ENCODE measurements at regions not wholly inside any gene's neighbourhood (a gene's known extent, or its start where the extent isn't known, plus 50 kb on each side); places are given as distances from the start of the nearest gene placed in this dataset.

GRCh38 chr16:5557448-5557847 is 459.9 kb upstream of the EEF2KMT start:
- Histone ChIP-seq H3K27me3 (ENCODE audit: control insufficient read depth, insufficient read depth, low read length) (no peaks in the 10 kb centered on the region), H3K4me3 (ENCODE audit: low read length in 3 of 3) (no peak overlapping the region), H3K27ac (ENCODE audit: low read depth in 2 of 2, low read length in 2 of 2) (no peak overlapping the region), H3K9me3 (ENCODE audit: control insufficient read depth in 2 of 3, insufficient read depth in 1 of 3, low read length in 3 of 3) (peaks cover 0 to 3% (median 0%) of the 10 kb centered on the region in 3 donors), H3K4me1 (ENCODE audit: control insufficient read depth in 2 of 3, insufficient read depth in 2 of 3, low read depth in 1 of 3, low read length in 3 of 3) (no peaks in the 10 kb centered on the region), H3K36me3 (ENCODE audit: control insufficient read depth in 2 of 3, insufficient read depth in 3 of 3, low read length in 3 of 3) (no peaks in the 10 kb centered on the region), H3K9ac (ENCODE audit: low read length in 3 of 3) (no peak overlapping the region)
- FAIRE-seq (no peak), DNase-seq (no peak)
- TF ChIP-seq, protein P1, sequence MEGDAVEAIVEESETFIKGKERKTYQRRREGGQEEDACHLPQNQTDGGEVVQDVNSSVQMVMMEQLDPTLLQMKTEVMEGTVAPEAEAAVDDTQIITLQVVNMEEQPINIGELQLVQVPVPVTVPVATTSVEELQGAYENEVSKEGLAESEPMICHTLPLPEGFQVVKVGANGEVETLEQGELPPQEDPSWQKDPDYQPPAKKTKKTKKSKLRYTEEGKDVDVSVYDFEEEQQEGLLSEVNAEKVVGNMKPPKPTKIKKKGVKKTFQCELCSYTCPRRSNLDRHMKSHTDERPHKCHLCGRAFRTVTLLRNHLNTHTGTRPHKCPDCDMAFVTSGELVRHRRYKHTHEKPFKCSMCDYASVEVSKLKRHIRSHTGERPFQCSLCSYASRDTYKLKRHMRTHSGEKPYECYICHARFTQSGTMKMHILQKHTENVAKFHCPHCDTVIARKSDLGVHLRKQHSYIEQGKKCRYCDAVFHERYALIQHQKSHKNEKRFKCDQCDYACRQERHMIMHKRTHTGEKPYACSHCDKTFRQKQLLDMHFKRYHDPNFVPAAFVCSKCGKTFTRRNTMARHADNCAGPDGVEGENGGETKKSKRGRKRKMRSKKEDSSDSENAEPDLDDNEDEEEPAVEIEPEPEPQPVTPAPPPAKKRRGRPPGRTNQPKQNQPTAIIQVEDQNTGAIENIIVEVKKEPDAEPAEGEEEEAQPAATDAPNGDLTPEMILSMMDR (IDR thresholded peaks at IDR 0.05; ENCODE audit: borderline replicate concordance, extremely low read depth, insufficient read depth): no peak
- intact Hi-C loops (cut with DNase I): no loop called here

GRCh38 chr16:5556158-5556810 is 458.7 kb upstream of the EEF2KMT start:
- Histone ChIP-seq H3K4me3 (ENCODE audit: low read length in 3 of 3) (no peak overlapping the region), H3K27me3 (ENCODE audit: control insufficient read depth, insufficient read depth, low read length) (no peaks in the 10 kb centered on the region), H3K27ac (ENCODE audit: low read depth in 2 of 2, low read length in 2 of 2) (no peak overlapping the region), H3K9me3 (ENCODE audit: control insufficient read depth in 2 of 3, insufficient read depth in 1 of 3, low read length in 3 of 3) (peaks cover 0 to 3% (median 0%) of the 10 kb centered on the region in 3 donors), H3K9ac (ENCODE audit: low read length in 3 of 3) (no peak overlapping the region), H3K36me3 (ENCODE audit: control insufficient read depth in 2 of 3, insufficient read depth in 3 of 3, low read length in 3 of 3) (no peaks in the 10 kb centered on the region), H3K4me1 (ENCODE audit: control insufficient read depth in 2 of 3, insufficient read depth in 2 of 3, low read depth in 1 of 3, low read length in 3 of 3) (no peaks in the 10 kb centered on the region)
- intact Hi-C loops (cut with DNase I): no loop called here
- TF ChIP-seq, protein P1 (IDR thresholded peaks at IDR 0.05; ENCODE audit: borderline replicate concordance, extremely low read depth, insufficient read depth): no peak
- no peak for FAIRE-seq
- DNase-seq: no peak

DNA sequence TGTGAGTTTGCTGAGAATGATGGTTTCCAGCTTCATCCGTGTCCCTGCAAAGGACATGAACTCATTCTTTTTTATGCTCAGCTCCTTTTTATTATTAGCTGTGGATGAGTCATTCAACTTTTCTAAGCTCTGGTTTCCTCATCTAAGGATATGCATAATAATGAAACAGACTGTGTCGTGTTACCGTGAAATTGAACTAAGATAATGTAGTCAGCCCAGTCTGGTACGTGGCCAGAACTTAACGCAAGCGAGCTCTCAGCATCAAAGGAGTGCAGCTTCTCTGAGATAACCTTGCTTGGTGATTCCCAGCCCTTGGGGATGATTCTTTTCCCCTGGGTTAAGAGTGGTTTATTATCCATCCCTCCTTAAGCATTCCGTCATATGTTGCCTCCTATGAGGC is 454.3 kb upstream of the EEF2KMT start:
- Histone ChIP-seq H3K36me3 (ENCODE audit: control insufficient read depth in 2 of 3, insufficient read depth in 3 of 3, low read length in 3 of 3) (no peaks in the 10 kb centered on the region), H3K4me1 (ENCODE audit: control insufficient read depth in 2 of 3, insufficient read depth in 2 of 3, low read depth in 1 of 3, low read length in 3 of 3) (no peaks in the 10 kb centered on the region), H3K9ac (ENCODE audit: low read length in 3 of 3) (no peak overlapping the region), H3K27me3 (ENCODE audit: control insufficient read depth, insufficient read depth, low read length) (no peaks in the 10 kb centered on the region), H3K4me3 (ENCODE audit: low read length in 3 of 3) (no peak overlapping the region), H3K27ac (ENCODE audit: low read depth in 2 of 2, low read length in 2 of 2) (no peak overlapping the region), H3K9me3 (ENCODE audit: control insufficient read depth in 2 of 3, insufficient read depth in 1 of 3, low read length in 3 of 3) (peaks cover 0 to 7% (median 0%) of the 10 kb centered on the region in 3 donors)
- FAIRE-seq (no peak), DNase-seq (no peak)
- TF ChIP-seq, protein P1 (IDR thresholded peaks at IDR 0.05; ENCODE audit: borderline replicate concordance, extremely low read depth, insufficient read depth): no peak
- intact Hi-C loops (cut with DNase I): no loop called here

DNA sequence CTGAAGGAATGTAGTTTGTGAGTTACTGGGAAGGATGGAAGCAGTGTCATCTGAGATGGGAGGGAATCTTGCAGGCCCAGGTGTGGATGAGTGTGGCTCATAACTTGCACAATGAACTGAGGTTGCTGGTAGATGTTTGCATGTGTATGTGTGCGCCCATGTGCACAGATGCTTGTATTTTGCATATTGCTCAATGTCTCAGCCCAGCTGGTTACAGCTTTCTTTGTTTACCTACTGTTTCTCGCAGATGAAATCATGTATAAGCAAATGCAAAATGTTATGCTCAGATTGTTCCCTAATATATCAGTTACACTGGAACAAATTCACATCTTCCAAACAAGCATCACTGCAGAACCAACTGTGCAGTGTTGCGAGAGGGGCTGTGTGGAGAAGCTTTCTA is 452.2 kb upstream of the EEF2KMT start:
- Histone ChIP-seq H3K9ac (ENCODE audit: low read length in 3 of 3) (no peak overlapping the region), H3K27ac (ENCODE audit: low read depth in 2 of 2, low read length in 2 of 2) (no peak overlapping the region), H3K27me3 (ENCODE audit: control insufficient read depth, insufficient read depth, low read length) (no peaks in the 10 kb centered on the region), H3K36me3 (ENCODE audit: control insufficient read depth in 2 of 3, insufficient read depth in 3 of 3, low read length in 3 of 3) (no peaks in the 10 kb centered on the region), H3K4me3 (ENCODE audit: low read length in 3 of 3) (no peak overlapping the region), H3K9me3 (ENCODE audit: control insufficient read depth in 2 of 3, insufficient read depth in 1 of 3, low read length in 3 of 3) (peaks cover 0 to 7% (median 0%) of the 10 kb centered on the region in 3 donors), H3K4me1 (ENCODE audit: control insufficient read depth in 2 of 3, insufficient read depth in 2 of 3, low read depth in 1 of 3, low read length in 3 of 3) (no peaks in the 10 kb centered on the region)
- no peak for FAIRE-seq
- no peak for DNase-seq
- intact Hi-C loops (cut with DNase I): no loop called here
- TF ChIP-seq, protein P1 (IDR thresholded peaks at IDR 0.05; ENCODE audit: borderline replicate concordance, extremely low read depth, insufficient read depth): no peak
